HG03432 (cell line): ENCODE measurements at regions not wholly inside any gene's neighbourhood (a gene's known extent, or its start where the extent isn't known, plus 50 kb on each side); places are given as distances from the start of the nearest gene placed in this dataset.

Source experiments
- ATAC-seq: cut with Tn5 transposase; IDR thresholded peaks from one replicate; pipeline ENCODE4 v1.9.1; 2021; ENCODE audit warnings: mild to moderate bottlenecking, moderate library complexity; ENCODE audit not compliant: unreplicated experiment

DNA sequence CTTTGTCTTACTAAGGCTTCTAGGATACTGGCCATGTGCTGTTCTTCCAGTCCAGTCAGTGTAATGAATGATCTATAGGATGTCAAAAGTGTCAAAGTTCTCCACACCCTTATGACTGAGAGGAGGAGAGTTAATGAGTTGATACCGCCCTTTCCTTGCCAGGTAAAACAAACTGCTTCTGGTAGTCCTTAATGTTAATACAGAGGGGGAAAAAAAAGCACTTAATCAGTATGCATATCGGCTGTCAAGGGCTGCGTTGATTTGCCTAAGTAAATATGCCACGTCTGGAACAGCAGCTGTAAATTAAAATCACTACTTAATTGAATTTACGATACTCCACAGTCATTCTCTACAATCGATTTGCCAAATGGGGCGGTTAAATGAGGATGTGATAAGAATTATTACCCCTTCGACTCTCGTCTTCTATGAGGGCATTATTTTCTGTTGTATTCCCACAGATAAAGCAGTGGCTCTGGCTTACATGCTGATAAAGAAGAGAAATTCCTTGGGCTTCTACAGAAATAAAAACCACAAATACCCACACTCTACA is 416.0 kb downstream of the KCNH5 start:
- no peak for ATAC-seq

- no peak for ATAC-seq
Observed at GRCh38 chr14:62631176-62631575, 414.1 kb downstream of the KCNH5 start.

GRCh38 chr14:62632771-62633170 is 412.5 kb downstream of the KCNH5 start:
- ATAC-seq: no peak

GRCh38 chr14:62645649-62646048 is 399.6 kb downstream of the KCNH5 start:
- ATAC-seq: no peak
